GM21526 (cell line): ENCODE measurements at regions not wholly inside any gene's neighbourhood (a gene's known extent, or its start where the extent isn't known, plus 50 kb on each side); places are given as distances from the start of the nearest gene placed in this dataset.

Source experiments
- ATAC-seq: cut with Tn5 transposase; IDR thresholded peaks from one replicate; pipeline ENCODE4 v1.9.1; 2021; ENCODE audit warnings: moderate library complexity; ENCODE audit not compliant: unreplicated experiment, low FRiP score

GRCh38 chr6:119633461-119633860 lies 283.9 kb upstream of the MAN1A1 start:
- ATAC-seq: no peak

DNA sequence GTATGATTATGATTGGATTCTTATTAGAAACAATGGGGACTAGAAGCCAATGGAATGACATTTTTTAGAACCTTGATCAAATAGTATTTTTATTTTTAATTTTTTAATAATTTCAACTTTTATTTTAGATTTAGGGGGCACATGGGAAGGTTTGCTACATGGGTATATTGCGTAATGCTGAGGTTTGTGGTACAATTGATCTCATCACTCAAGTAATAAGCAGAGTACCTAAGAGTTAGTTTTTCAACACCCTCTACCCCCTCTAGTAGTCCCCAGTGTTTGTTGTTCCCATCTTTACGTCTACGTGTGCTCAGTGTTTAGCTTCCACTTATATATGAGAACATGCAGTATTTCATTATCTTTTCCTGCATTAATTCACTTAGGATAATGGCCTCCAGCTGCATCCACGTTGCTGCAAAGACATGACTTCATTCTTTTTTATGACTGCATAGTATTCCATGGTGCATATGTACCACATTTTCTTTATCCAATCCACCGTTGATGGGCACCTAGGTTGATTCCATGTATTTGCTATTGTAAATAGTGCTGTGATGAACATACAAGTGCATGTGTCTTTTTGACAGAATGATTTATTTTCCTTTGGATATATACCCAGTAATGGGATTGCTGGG lies 281.1 kb upstream of the MAN1A1 start:
- no peak for ATAC-seq

- no peak for ATAC-seq
Measured at GRCh38 chr6:119628691-119629594, 279.4 kb upstream of the MAN1A1 start.

DNA sequence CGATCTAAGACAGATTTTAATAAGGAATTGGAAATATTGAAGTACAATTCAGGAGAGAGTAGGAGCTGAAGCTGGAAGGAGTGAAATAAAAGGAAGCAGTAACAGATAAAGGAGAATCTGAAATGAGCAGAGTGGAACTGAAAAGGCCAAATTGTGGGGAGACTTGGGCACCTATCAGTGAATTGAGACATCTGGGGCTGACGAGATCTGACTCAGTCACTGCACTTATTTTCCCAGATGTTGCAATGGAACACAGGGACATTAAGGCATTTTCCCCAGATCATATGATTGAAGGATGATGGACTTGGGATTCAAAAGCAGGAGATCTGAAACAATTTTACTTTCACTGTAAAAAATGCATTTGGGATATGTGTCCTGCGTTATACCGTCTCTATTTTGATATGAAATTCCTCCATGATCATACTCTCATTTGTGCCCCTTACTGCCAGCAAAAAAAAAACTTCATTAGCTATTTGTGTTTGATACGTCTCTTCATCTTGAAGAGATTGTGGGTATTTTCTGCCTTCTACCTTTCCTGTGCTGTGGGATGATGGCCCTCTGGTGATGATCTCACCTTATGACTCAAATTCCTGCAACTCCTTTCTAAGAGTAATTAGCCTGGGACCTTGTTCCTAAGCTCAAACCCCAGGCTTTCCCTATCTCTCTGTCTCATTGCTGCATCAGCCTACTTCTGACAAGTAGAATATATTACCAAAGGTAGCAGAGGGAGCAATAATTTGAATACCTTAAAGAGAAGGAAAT lies 278.5 kb upstream of the MAN1A1 start:
- no peak for ATAC-seq

GRCh38 chr6:119626884-119627619 lies 277.5 kb upstream of the MAN1A1 start:
- no peak for ATAC-seq

DNA sequence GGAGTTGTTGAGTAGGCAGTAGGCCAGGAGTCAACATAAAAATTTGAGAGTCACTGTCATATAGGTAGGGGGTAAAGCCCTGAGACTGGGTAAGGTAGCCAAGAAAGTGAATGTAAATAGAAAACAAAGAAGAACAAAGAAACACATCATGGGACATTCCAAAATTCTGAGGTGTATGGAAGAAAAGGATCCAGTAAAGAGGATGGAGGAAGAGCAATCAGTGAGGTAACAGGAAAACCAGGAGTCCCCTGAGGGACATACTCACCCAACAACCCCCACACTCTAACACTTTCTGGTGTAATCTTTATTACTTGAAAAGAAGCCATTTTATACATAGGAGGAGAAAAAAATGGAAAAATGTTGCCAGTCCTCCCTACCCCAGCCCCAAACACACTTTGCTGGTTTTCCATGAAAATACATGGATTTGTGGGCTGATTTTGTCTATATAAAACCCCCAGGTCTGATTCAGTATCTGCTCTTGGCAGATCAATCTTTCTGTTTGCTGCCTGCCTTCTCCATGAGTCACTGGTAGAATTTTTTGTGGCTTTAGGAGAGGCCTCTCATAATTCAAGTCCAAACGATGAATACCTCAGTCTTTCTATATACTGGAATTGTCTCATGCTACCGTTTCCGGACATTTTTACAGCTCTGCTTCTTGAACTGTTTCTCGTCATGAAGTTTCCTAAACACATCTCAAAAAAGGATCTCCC lies 271.4 kb upstream of the MAN1A1 start:
- ATAC-seq: no peak

GRCh38 chr6:119614138-119614537 lies 264.6 kb upstream of the MAN1A1 start:
- no peak for ATAC-seq

GRCh38 chr6:119612911-119613381 lies 263.4 kb upstream of the MAN1A1 start:
- no peak for ATAC-seq

DNA sequence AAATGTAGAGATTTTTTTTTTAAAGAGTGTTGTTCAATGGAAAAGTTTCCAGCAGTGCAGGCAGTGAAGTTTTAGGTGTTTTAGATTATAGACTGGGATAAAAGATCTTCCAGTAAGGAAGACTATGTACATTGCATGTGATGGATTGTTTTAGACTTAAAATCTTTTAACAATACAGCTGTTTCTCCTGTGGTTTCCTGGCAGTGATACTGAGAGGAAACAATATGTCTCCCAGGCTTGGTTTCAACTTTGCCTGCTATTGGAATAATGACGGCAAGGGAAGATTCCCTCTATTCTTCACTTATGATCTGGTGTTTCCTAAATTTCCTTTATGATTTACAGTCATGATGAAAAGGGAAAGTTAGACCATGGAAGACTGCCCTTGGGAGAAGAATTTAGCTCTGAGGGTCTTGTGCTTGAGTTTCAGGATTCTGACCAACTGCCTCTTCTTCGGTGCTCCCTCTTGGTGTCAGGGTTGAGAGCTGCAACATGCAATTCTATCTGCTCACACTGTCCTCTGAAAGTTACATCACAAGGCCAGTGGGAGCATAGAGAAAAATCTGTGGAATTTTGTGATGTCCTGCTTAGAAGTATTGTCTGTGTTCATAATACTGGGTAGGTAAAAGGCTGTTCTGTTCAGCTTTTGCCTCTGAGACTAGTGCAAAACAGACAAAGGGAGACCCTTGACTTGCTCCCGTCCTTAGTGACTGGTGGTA lies 262.8 kb upstream of the MAN1A1 start:
- ATAC-seq: no peak

DNA sequence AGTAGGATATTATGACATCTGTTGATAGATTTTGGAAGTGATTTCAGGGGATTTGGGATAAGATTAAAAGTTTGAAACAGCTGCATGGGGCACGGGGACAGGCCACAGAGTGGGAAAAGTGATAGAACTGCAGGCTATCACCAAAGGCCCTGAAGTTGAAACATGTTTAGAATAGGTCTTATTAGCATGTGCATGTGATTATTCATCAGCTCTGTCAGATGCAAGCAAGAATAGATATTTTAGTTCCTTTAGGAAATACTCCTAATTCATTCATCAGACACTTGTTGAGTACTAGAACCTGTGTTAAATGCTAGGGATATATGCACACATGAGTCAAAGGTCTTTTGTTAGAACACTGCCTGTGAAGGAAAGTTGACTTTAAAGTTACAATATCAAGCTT lies 261.2 kb upstream of the MAN1A1 start:
- ATAC-seq: no peak

- no peak for ATAC-seq
Measured at GRCh38 chr6:119610265-119610664, 260.7 kb upstream of the MAN1A1 start.

DNA sequence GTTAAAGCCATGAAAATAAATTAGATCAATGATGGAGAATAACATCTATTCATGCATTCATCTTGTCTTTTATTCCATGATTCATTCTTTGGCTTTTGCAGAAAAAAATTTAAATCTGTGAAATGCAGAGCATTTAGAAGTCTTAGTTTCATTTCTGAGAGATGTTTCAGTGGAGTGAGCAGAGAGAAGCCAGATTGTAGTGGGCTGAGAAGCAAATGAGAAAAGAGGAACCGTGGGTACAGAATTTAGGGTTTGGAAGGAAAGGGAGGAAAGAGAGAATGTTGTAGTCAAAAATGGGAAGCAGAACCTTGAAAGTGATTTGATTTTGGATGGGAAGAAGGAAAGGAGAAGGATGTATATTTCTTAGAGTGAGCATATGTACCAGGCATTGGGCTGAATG lies 260.3 kb upstream of the MAN1A1 start:
- ATAC-seq: no peak

DNA sequence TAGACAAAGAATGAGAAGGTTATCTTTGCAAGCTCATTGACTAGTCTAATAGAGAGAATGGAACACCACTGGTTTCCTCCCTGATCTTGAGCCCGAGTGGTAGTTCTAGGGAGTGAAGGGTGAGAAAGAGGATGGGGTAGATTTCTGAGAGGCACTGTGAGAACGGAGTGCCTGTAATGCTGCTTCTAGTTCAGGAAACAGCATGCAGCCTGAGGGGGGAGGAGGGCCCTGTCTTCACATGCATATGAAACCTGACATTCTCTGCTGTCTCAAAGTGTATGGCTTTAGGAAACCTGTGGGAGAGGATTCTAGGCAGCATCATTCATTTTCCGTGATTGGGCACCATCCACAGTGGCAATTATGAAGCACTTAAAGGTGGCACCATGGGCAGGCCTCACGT lies 259.4 kb upstream of the MAN1A1 start:
- no peak for ATAC-seq

DNA sequence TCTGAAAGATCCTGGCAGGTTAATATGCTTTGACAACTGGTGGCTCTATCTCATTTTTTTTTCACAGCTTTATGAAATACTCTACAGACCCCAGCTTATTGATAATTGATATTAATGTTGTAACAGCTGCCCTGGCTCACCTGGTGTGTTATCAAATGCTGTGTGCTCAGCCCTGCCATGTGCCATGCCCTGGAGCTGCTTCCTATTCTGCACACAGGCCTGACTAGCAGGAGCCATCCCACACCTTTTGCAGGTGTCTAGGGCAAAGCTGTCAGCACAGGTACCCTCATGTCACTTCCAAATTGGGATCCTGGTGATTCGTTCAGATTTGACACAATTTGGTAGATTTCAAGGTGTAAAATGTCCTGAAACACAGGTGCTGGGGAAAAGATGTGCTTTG lies 254.6 kb upstream of the MAN1A1 start:
- ATAC-seq: no peak

- no peak for ATAC-seq
Measured at GRCh38 chr6:119603501-119603900, 253.9 kb upstream of the MAN1A1 start.

GRCh38 chr6:119602215-119603178 lies 252.9 kb upstream of the MAN1A1 start:
- ATAC-seq: no peak

DNA sequence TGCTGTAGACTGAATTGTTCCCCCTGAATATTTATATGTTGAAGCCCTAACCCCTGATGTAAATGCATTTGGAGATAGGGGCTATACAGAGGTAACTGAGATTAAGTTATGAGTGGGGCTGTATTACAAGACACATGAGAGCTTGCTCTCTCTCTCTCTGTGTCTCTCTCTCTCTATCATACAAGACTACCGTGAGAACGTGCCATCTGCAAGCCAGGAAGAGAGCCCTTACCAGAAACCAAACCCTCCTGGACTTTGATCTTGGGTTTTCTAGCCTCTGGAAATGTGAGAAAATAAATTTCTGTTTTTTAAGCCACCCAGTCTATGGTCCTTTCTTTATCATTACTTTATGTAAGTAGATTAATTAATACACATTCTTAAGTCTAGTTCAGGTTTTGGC lies 249.3 kb upstream of the MAN1A1 start:
- ATAC-seq: no peak

DNA sequence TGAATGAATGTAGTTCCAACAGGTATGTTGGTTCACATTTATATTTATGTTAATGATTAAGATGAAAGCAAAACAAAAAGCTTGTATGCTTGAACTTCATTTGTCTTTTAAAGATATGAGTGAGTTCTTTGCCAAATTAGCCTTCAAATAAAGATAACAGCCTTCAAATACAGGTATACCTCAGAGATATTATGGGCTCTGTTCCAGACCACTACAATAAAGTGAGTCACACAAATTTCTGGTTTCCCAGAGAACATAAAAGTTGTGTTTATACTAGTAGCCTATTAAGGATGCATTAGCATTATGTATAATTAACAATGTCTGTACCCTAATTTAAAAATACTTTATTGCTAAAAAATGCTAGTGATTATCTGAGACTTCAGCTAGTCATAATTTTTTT lies 245.3 kb upstream of the MAN1A1 start:
- ATAC-seq: no peak
